Gastroesophageal sphincter (tissue), 3 donors: ENCODE measurements at regions not wholly inside any gene's neighbourhood (a gene's known extent, or its start where the extent isn't known, plus 50 kb on each side); places are given as distances from the start of the nearest gene placed in this dataset.

Experiments used
- EP300 ChIP-seq: sonication (generic); formaldehyde crosslinking; IDR thresholded peaks from one replicate; pipeline ENCODE4 v1.6.1; 2017; ENCODE audit warnings: antibody characterized with exemption, mild to moderate bottlenecking
- POLR2AphosphoS5 ChIP-seq: sonication (generic); formaldehyde crosslinking; IDR thresholded peaks from one replicate; pipeline ENCODE4 v1.6.1; 2017; ENCODE audit warnings: antibody characterized with exemption
- TF ChIP-seq, protein P1 (sequence below), 4 experiments: fragments of 200-600 bp in 2 of 4; fragments of 450-650 bp in 2 of 4; sonication (generic) in 1 of 4; IDR thresholded peaks; one replicate each; pipeline ENCODE4 v1.5.1; 2017 to 2019; ENCODE audit warnings: antibody characterized with exemption in 4 of 4, mild to moderate bottlenecking in 2 of 4, moderate library complexity in 2 of 4

DNA sequence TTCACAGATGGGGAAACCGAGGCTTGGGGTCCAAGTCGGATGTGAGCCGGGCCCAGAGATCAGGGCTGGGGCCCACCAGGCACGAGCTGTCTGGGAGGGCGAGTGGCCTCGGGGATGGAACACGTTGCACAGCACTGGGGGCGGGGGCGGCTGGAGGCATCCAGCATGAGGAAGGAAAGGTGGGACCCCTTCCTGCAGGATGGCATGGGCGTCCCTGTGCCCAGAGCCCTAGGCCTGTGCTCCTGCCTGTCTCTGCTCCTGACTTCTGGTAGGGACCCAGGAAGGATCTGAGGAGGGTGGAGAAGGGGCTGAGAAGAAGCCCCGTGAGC is 183.4 kb downstream of the KIF26A start:
- TF ChIP-seq, protein P1, sequence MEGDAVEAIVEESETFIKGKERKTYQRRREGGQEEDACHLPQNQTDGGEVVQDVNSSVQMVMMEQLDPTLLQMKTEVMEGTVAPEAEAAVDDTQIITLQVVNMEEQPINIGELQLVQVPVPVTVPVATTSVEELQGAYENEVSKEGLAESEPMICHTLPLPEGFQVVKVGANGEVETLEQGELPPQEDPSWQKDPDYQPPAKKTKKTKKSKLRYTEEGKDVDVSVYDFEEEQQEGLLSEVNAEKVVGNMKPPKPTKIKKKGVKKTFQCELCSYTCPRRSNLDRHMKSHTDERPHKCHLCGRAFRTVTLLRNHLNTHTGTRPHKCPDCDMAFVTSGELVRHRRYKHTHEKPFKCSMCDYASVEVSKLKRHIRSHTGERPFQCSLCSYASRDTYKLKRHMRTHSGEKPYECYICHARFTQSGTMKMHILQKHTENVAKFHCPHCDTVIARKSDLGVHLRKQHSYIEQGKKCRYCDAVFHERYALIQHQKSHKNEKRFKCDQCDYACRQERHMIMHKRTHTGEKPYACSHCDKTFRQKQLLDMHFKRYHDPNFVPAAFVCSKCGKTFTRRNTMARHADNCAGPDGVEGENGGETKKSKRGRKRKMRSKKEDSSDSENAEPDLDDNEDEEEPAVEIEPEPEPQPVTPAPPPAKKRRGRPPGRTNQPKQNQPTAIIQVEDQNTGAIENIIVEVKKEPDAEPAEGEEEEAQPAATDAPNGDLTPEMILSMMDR (IDR thresholded peaks at IDR 0.05) = no peak
- no peak for TF ChIP-seq POLR2AphosphoS5
- TF ChIP-seq EP300 = no peak
